H1 (cell line): ENCODE measurements at regions not wholly inside any gene's neighbourhood (a gene's known extent, or its start where the extent isn't known, plus 50 kb on each side); places are given as distances from the start of the nearest gene placed in this dataset.
A peak's percentile ranks its signal among the peaks of the same experiment; 100 is the strongest.

Experiments
- CTCF ChIA-PET: fragments of 300-600 bp; sonication (Branson Sonifier 250); formaldehyde crosslinking; loops from one replicate; lab custom pipeline; 2021; ENCODE audit not compliant: partially characterized antibody; lab: Charles Lee
- POLR2A ChIA-PET: fragments of 300-600 bp; sonication (Branson Sonifier 250); formaldehyde crosslinking; loops from one replicate; lab custom pipeline; 2021; ENCODE audit warnings: inconsistent platforms; ENCODE audit not compliant: partially characterized antibody; lab: Charles Lee
- DNase-seq, 2 experiments: peaks; one replicate each; pipeline versions ENCODE4 v3.0.0 to v3.0.0-alpha.2; 2010 to 2022; ENCODE audit warnings: low spot score in 2 of 2, low read depth in 1 of 2, mixed read lengths in 1 of 2
- FAIRE-seq: peaks from 2 replicates; lab custom pipeline; 2011; peaks lifted over from hg19 to GRCh38; lab: Jason Lieb, UNC
- H2AFZ ChIP-seq: 2 replicates; pipeline ENCODE4 v1.8.1; 2012; ENCODE audit warnings: low read length, inconsistent platforms
- H2AK5ac ChIP-seq: 2 replicates; pipeline ENCODE4 v1.6.1; 2013; ENCODE audit warnings: low read depth, low read length
- H2BK120ac ChIP-seq: replicated peaks from 2 replicates; pipeline ENCODE3; 2013; ENCODE audit warnings: low read depth, low read length, inconsistent platforms
- H2BK12ac ChIP-seq: 2 replicates; pipeline ENCODE4 v1.6.1; 2013; ENCODE audit warnings: low read depth, low read length
- H2BK15ac ChIP-seq: 2 replicates; pipeline ENCODE4 v1.6.1; 2013; ENCODE audit warnings: low read length
- H2BK20ac ChIP-seq: 2 replicates; pipeline ENCODE4 v1.6.1; 2013; ENCODE audit warnings: low read length
- H2BK5ac ChIP-seq: 2 replicates; pipeline ENCODE4 v1.6.1; 2013; ENCODE audit warnings: low read depth, low read length
- H3K14ac ChIP-seq: 2 replicates; pipeline ENCODE4 v1.6.1; 2013; ENCODE audit warnings: inconsistent platforms; ENCODE audit not compliant: insufficient read length
- H3K18ac ChIP-seq: 2 replicates; pipeline ENCODE4 v1.6.1; 2013; ENCODE audit warnings: low read length; ENCODE audit errors: extremely low read depth
- H3K23ac ChIP-seq: 2 replicates; pipeline ENCODE4 v1.6.1; 2013; ENCODE audit warnings: inconsistent platforms; ENCODE audit not compliant: insufficient read length
- H3K23me2 ChIP-seq: 2 replicates; pipeline ENCODE4 v1.6.1; 2013; ENCODE audit warnings: low read depth, low read length
- H3K27ac ChIP-seq: 2 replicates; pipeline ENCODE4 v1.6.1; 2011; ENCODE audit warnings: low read depth, low read length, inconsistent platforms
- H3K27me3 ChIP-seq, 4 experiments: replicated peaks in 1 of 4; 1 replicate in 1 of 4; 2 replicates in 3 of 4; pipeline versions ENCODE4 v1.6.1 to v1.8.1; 2011 to 2013; ENCODE audit warnings: low read length in 3 of 4, mild to moderate bottlenecking in 3 of 4, inconsistent platforms in 2 of 4, mixed read lengths in 2 of 4, moderate library complexity in 1 of 4; ENCODE audit not compliant: control insufficient read depth in 3 of 4, insufficient read depth in 3 of 4; ENCODE audit errors: extremely low read depth in 1 of 4
- H3K36me3 ChIP-seq, 4 experiments: 2 replicates each; pipeline versions ENCODE4 v1.6.1 to v1.8.1; 2011 to 2013; ENCODE audit warnings: mild to moderate bottlenecking in 4 of 4, low read length in 3 of 4, moderate library complexity in 2 of 4, control low read depth in 1 of 4, inconsistent platforms in 1 of 4; ENCODE audit not compliant: insufficient read depth in 4 of 4, control insufficient read depth in 2 of 4
- H3K4ac ChIP-seq: replicated peaks from 2 replicates; pipeline ENCODE3; 2013; ENCODE audit warnings: low read length, low read depth, mixed read lengths, inconsistent platforms; ENCODE audit not compliant: insufficient read length
- H3K4me1 ChIP-seq, 4 experiments: replicated peaks in 1 of 4; 1 replicate in 1 of 4; 2 replicates in 3 of 4; pipeline versions ENCODE4 v1.6.1 to v1.8.1; 2011 to 2013; ENCODE audit warnings: low read length in 3 of 4, inconsistent platforms in 2 of 4, mixed read lengths in 1 of 4; ENCODE audit not compliant: insufficient read depth in 4 of 4, control insufficient read depth in 3 of 4
- H3K4me2 ChIP-seq, 2 experiments: 2 replicates each; pipeline versions ENCODE4 v1.6.1 to v1.8.1; 2011 to 2013; ENCODE audit warnings: low read depth in 2 of 2, low read length in 2 of 2, control low read depth in 1 of 2, inconsistent platforms in 1 of 2, mild to moderate bottlenecking in 1 of 2; ENCODE audit not compliant: insufficient read depth in 1 of 2
- H3K4me3 ChIP-seq, 4 experiments: fragments of 200-600, 300-600 bp in 1 of 4; sonication (generic), shearing (Covaris generic), sonication (Bioruptor Twin) in 1 of 4; 2 replicates each; pipeline versions ENCODE4 v1.5.1 to v1.8.1; 2011 to 2016; ENCODE audit warnings: low read length in 4 of 4, low read depth in 3 of 4, control low read depth in 2 of 4, inconsistent platforms in 2 of 4, mild to moderate bottlenecking in 2 of 4, mixed read lengths in 1 of 4, moderate library complexity in 1 of 4; ENCODE audit not compliant: insufficient read depth in 2 of 4; ENCODE audit errors: extremely low read depth in 1 of 4
- H3K56ac ChIP-seq: replicated peaks from 2 replicates; pipeline ENCODE3; 2013; ENCODE audit warnings: low read depth, mild to moderate bottlenecking, mixed read lengths, low read length, inconsistent platforms; ENCODE audit not compliant: insufficient read length
- H3K79me1 ChIP-seq: 2 replicates; pipeline ENCODE4 v1.6.1; 2013; ENCODE audit warnings: low read depth, low read length, control low read depth
- H3K79me2 ChIP-seq, 2 experiments: 2 replicates each; pipeline versions ENCODE4 v1.6.1 to v1.8.1; 2012 to 2013; ENCODE audit warnings: low read length in 2 of 2, mild to moderate bottlenecking in 2 of 2, inconsistent platforms in 1 of 2; ENCODE audit not compliant: insufficient read depth in 2 of 2, control insufficient read depth in 1 of 2
- H3K9ac ChIP-seq, 4 experiments: replicated peaks in 1 of 4; 1 replicate in 1 of 4; 2 replicates in 3 of 4; pipeline versions ENCODE4 v1.6.1 to v1.8.1; 2011 to 2013; ENCODE audit warnings: low read depth in 3 of 4, low read length in 3 of 4, control low read depth in 2 of 4, mild to moderate bottlenecking in 2 of 4, moderate library complexity in 2 of 4, inconsistent platforms in 1 of 4; ENCODE audit errors: extremely low read depth in 1 of 4
- H3K9me3 ChIP-seq, 2 experiments: 2 replicates each; pipeline versions ENCODE4 v1.6.1 to v1.8.1; 2012 to 2013; ENCODE audit warnings: mild to moderate bottlenecking in 2 of 2, moderate library complexity in 2 of 2, control low read depth in 1 of 2, inconsistent platforms in 1 of 2, low read depth in 1 of 2, low read length in 1 of 2, mixed read lengths in 1 of 2; ENCODE audit not compliant: insufficient read depth in 2 of 2
- H4K20me1 ChIP-seq, 2 experiments: replicated peaks in 1 of 2; 2 replicates each; pipeline versions ENCODE3 to v1.8.1; 2011 to 2013; ENCODE audit warnings: inconsistent platforms in 2 of 2, low read length in 2 of 2, mild to moderate bottlenecking in 1 of 2; ENCODE audit not compliant: insufficient read depth in 2 of 2, control insufficient read depth in 1 of 2
- H4K5ac ChIP-seq: 2 replicates; pipeline ENCODE4 v1.6.1; 2013; ENCODE audit warnings: low read length, low read depth, mixed read lengths, inconsistent platforms; ENCODE audit not compliant: insufficient read length
- H4K8ac ChIP-seq: 2 replicates; pipeline ENCODE4 v1.8.0; 2013; ENCODE audit warnings: mild to moderate bottlenecking, moderate library complexity, low read length, inconsistent platforms; ENCODE audit not compliant: insufficient read depth; ENCODE audit errors: extremely low read depth
- H4K91ac ChIP-seq: replicated peaks from 2 replicates; pipeline ENCODE3; 2013; ENCODE audit warnings: low read length, mixed read lengths, inconsistent platforms; ENCODE audit not compliant: insufficient read length
- CHD1 ChIP-seq: IDR thresholded peaks from 2 replicates; pipeline ENCODE4 v1.6.1; 2012; ENCODE audit warnings: low read depth, low read length, improper control_type of control experiment
- EZH2 ChIP-seq: fragments of 200-600 bp; sonication (generic); IDR thresholded peaks from 2 replicates; pipeline ENCODE4 v1.7.1; 2012; ENCODE audit warnings: low read depth, mild to moderate bottlenecking, moderate library complexity, low read length, inconsistent platforms; ENCODE audit not compliant: severe bottlenecking
- FOSL1 ChIP-seq: IDR thresholded peaks from 2 replicates; pipeline ENCODE4 v1.6.1; 2011; ENCODE audit warnings: mild to moderate bottlenecking, low read depth, low read length, moderate library complexity; ENCODE audit not compliant: insufficient read depth
- PHF8 ChIP-seq: fragments of 200-600 bp; sonication (generic); conservative IDR thresholded peaks from 2 replicates; pipeline ENCODE4 v1.7.1; 2012; ENCODE audit warnings: low read depth, mild to moderate bottlenecking, inconsistent platforms, low read length, moderate library complexity
- RXRA ChIP-seq: IDR thresholded peaks from 2 replicates; pipeline ENCODE4 v1.6.1; 2011; ENCODE audit warnings: low read depth, mild to moderate bottlenecking, low read length, moderate library complexity; ENCODE audit not compliant: insufficient read depth
- WGBS, 2 experiments: shearing (Covaris generic) in 1 of 2; methylation state at CpG; one replicate each; pipeline versions ENCODE4 v1.1.6 to v1.1.7; 2013 to 2015; ENCODE audit warnings: low lambda C conversion rate in 2 of 2, mixed read lengths in 2 of 2, inconsistent platforms in 1 of 2, low coverage in 1 of 2, missing lambda C conversion rate in 1 of 2; ENCODE audit not compliant: insufficient replicate concordance in 2 of 2, insufficient coverage in 1 of 2, insufficient read length in 1 of 2; ENCODE audit errors: extremely low coverage in 1 of 2, missing lambda C conversion rate in 1 of 2; 5-methylcytosine and 5-hydroxymethylcytosine counted together
- TF ChIP-seq, protein P1 (sequence below): IDR thresholded peaks from 2 replicates; pipeline ENCODE4 v1.6.1; 2012; ENCODE audit warnings: inconsistent platforms
- TF ChIP-seq, protein P2 (sequence below): IDR thresholded peaks from 2 replicates; pipeline ENCODE4 v1.6.1; 2012; ENCODE audit warnings: low read length, inconsistent platforms

DNA sequence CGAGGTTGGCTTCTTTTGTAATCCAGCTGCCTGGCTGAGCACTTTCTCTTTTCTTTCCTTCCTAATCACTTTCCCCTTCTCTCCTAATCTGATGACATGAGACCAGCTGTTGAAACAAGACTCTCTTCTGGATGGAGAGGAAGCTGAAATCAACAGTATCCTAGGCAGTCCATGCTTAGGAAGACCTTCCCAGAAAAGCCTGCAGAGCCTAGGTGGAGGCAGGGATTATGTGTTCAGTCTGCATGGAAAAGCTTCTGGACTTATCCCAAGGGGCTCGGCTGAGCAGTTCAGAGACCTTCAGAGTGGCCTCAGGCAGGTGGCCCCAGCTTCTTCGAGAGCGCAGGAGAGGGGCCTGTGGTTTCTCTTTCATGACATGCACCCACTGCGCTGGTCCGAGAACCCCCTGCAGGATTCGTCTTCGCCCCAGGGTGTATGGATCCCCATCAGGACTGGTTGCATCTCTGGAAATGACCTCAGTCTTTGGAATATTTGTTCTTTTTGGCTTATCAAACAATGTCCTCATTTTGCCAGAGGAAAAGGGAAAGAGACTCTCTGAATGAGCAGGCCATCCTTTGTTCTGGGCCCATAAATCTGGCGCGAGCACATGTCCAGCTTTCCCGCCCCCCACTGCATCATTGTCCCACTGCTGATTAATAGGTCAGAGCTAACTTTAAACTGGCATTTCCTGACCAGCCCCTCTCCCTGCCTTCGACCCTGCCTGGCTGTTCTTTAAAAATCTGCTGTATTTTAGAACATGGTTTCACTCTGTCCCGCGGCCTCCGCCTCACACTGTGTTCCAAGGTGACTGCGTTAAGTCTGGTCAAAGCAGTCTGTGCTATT, 177.9 kb upstream of the KLF4 start:
- Histone ChIP-seq H4K8ac (no peak overlapping the region), H3K9me3 (no peaks in the 10 kb centered on the region), H2BK12ac (no peak overlapping the region), H3K4me2 (no peak overlapping the region), H3K79me1 (no peaks in the 10 kb centered on the region), H3K18ac (no peak overlapping the region), H4K5ac (no peak overlapping the region), H3K4me1 (peaks cover 0 to 2% (median 0%) of the 10 kb centered on the region in 4 experiments; a peak in 1 of 7 replicates), H2BK20ac (no peak overlapping the region), H2BK5ac (no peak overlapping the region), H3K79me2 (no peaks in the 10 kb centered on the region), H3K27me3 (no peaks in the 10 kb centered on the region), H3K9ac (no peak overlapping the region), H2AFZ (0 out of 2 replicates have a peak overlapping the region, but pooled peaks have one; percentile 59), H4K20me1 (no peaks in the 10 kb centered on the region), H3K27ac (no peak overlapping the region), H3K56ac (no peak overlapping the region), H3K4ac (no peak overlapping the region), H3K4me3 (no peak overlapping the region), H3K23me2 (no peaks in the 10 kb centered on the region), H3K23ac (no peak overlapping the region), H2BK15ac (no peak overlapping the region), H3K36me3 (no peaks in the 10 kb centered on the region), H2AK5ac (no peak overlapping the region), H3K14ac (no peak overlapping the region), H2BK120ac (no peak overlapping the region), H4K91ac (no peak overlapping the region)
- ChIA-PET CTCF (interaction anchor here (1.1 kb wide), 1 partner anchor 14 kb away, joined by 3 read pairs; no protein-coding TSS in a partner anchor), POLR2A (no interaction called here)
- WGBS, 2 experiments, result 88% methylated on average over 16 of the region's 16 CpGs; no CpG with 5 or more reads in 1 of the 2 experiments
- FAIRE-seq (no peak), DNase-seq (no peak)
- TF ChIP-seq CHD1 (no peak), PHF8 (no peak), EZH2 (no peak), RXRA (no peak), FOSL1 (no peak)
- TF ChIP-seq, protein P1, sequence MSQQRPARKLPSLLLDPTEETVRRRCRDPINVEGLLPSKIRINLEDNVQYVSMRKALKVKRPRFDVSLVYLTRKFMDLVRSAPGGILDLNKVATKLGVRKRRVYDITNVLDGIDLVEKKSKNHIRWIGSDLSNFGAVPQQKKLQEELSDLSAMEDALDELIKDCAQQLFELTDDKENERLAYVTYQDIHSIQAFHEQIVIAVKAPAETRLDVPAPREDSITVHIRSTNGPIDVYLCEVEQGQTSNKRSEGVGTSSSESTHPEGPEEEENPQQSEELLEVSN, result 0 out of 2 replicates have a peak, but pooled peaks have one; percentile 23
- TF ChIP-seq, protein P2, sequence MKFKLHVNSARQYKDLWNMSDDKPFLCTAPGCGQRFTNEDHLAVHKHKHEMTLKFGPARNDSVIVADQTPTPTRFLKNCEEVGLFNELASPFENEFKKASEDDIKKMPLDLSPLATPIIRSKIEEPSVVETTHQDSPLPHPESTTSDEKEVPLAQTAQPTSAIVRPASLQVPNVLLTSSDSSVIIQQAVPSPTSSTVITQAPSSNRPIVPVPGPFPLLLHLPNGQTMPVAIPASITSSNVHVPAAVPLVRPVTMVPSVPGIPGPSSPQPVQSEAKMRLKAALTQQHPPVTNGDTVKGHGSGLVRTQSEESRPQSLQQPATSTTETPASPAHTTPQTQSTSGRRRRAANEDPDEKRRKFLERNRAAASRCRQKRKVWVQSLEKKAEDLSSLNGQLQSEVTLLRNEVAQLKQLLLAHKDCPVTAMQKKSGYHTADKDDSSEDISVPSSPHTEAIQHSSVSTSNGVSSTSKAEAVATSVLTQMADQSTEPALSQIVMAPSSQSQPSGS, result no peak
